ENCODE measurements at regions not wholly inside any gene's neighbourhood (a gene's known extent, or its start where the extent isn't known, plus 50 kb on each side); places are given as distances from the start of the nearest gene placed in this dataset.

- TF ChIP-seq CTCF (IDR thresholded peaks at IDR 0.05): no peak
- no peak for TF ChIP-seq POLR2AphosphoS5 (IDR thresholded peaks at IDR 0.05)
These were observed 136.5 kb downstream of the COX18 start for GRCh38 chr4:72933029-72933428.

All from esophagus muscularis mucosa (tissue), 3 donors.